HCT116 (cell line): ENCODE measurements at regions not wholly inside any gene's neighbourhood (a gene's known extent, or its start where the extent isn't known, plus 50 kb on each side); places are given as distances from the start of the nearest gene placed in this dataset.

Experiments
- ATAC-seq: fragments of 200-7000 bp; cut with Tn5 transposase; 2 replicates; pipeline ENCODE4 v1.9.1; 2020; ENCODE audit warnings: mild to moderate bottlenecking, moderate library complexity
- BruUV-seq: library from RNA; stranded (reverse); fragments of 400-500 nt; replicated peaks from 2 replicates; lab custom pipeline; 2021; lab: Mats Ljungman, UMichigan
- CTCF ChIA-PET: fragments of 300-600 bp; sonication (Branson Sonifier 250); formaldehyde crosslinking; loops from one replicate; lab custom pipeline; 2021; ENCODE audit warnings: antibody characterized with exemption; lab: Charles Lee
- POLR2A ChIA-PET: fragments of 300-600, 350-600 bp; sonication (Branson Sonifier 250); formaldehyde crosslinking; loops from one replicate; lab custom pipeline; 2021; ENCODE audit warnings: antibody characterized with exemption; lab: Charles Lee
- RAD21 ChIA-PET, 2 experiments: fragments of 300-600 bp; sonication (Branson Sonifier 250); formaldehyde crosslinking; loops; one replicate each; lab custom pipeline; 2023; ENCODE audit warnings: low total read pairs in 2 of 2; ENCODE audit not compliant: uncharacterized antibody in 2 of 2, unreplicated experiment in 2 of 2, low non-redundant PET in 1 of 2; lab: Charles Lee
- DNase-seq: peaks from one replicate; pipeline ENCODE4 v3.0.0-alpha.2; 2010; ENCODE audit warnings: low read depth, low spot score
- H2AFZ ChIP-seq: fragments of 200-600 bp; shearing (Covaris generic), sonication (generic); 2 replicates; pipeline ENCODE4 v1.6.1; 2017; ENCODE audit warnings: low read depth, mixed run types, mixed read lengths, antibody characterized with exemption, low read length; ENCODE audit not compliant: poor library complexity, severe bottlenecking
- H3K27ac ChIP-seq: 2 replicates; pipeline ENCODE4 v1.5.1; 2012; ENCODE audit warnings: low read depth, low read length
- H3K27me3 ChIP-seq: fragments of 200-600 bp; sonication (generic); 2 replicates; pipeline ENCODE4 v1.6.1; 2016; ENCODE audit warnings: mixed run types, low read length, mixed read lengths; ENCODE audit not compliant: insufficient read depth
- H3K36me3 ChIP-seq, 2 experiments: fragments of 200-500 bp in 1 of 2; fragments of 200-600 bp in 1 of 2; sonication (Bioruptor generic) in 1 of 2; sonication (generic) in 1 of 2; 2 replicates each; pipeline versions ENCODE4 v1.5.1 to v1.6.1; 2014 to 2016; ENCODE audit warnings: low read length in 2 of 2, inconsistent platforms in 1 of 2, mixed read lengths in 1 of 2, mixed run types in 1 of 2; ENCODE audit not compliant: insufficient read depth in 2 of 2, control insufficient read depth in 1 of 2
- H3K4me1 ChIP-seq, 2 experiments: fragments of 200-600 bp in 1 of 2; sonication (generic) in 1 of 2; 2 replicates each; pipeline versions ENCODE4 v1.5.1 to v1.6.1; 2012 to 2017; ENCODE audit warnings: low read length in 2 of 2, inconsistent platforms in 1 of 2, mild to moderate bottlenecking in 1 of 2, mixed read lengths in 1 of 2, mixed run types in 1 of 2, moderate library complexity in 1 of 2; ENCODE audit not compliant: insufficient read depth in 2 of 2, control insufficient read depth in 1 of 2
- H3K4me2 ChIP-seq: fragments of 200-600 bp; sonication (generic); 2 replicates; pipeline ENCODE4 v1.6.1; 2017; ENCODE audit warnings: mixed run types, low read length, mixed read lengths
- H3K4me3 ChIP-seq, 2 experiments: fragments of 200-600 bp in 1 of 2; sonication (generic) in 1 of 2; replicated peaks in 1 of 2; 2 replicates each; pipeline ENCODE4 v1.5.1; 2011 to 2016; ENCODE audit warnings: low read length in 2 of 2, control low read depth in 1 of 2, low read depth in 1 of 2, mild to moderate bottlenecking in 1 of 2, mixed read lengths in 1 of 2, mixed run types in 1 of 2
- H3K79me2 ChIP-seq: fragments of 200-600 bp; sonication (generic); 2 replicates; pipeline ENCODE4 v1.6.1; 2017; ENCODE audit warnings: mild to moderate bottlenecking, mixed run types, low read length, moderate library complexity, mixed read lengths; ENCODE audit not compliant: insufficient read depth
- H3K9ac ChIP-seq: fragments of 200-600 bp; sonication (generic); 2 replicates; pipeline ENCODE4 v1.6.1; 2016; ENCODE audit warnings: low read length, mixed read lengths
- H3K9me2 ChIP-seq: fragments of 200-600 bp; sonication (generic), shearing (Covaris generic); 2 replicates; pipeline ENCODE4 v1.6.1; 2017; ENCODE audit warnings: mixed run types, mild to moderate bottlenecking, moderate library complexity; ENCODE audit not compliant: insufficient read depth
- H3K9me3 ChIP-seq, 2 experiments: fragments of 200-500 bp in 1 of 2; fragments of 200-600 bp in 1 of 2; sonication (Bioruptor generic) in 1 of 2; sonication (generic) in 1 of 2; 2 replicates each; pipeline ENCODE4 v1.6.1; 2014 to 2017; ENCODE audit warnings: low read length in 2 of 2, mixed read lengths in 2 of 2, inconsistent platforms in 1 of 2, low read depth in 1 of 2, mild to moderate bottlenecking in 1 of 2, mixed run types in 1 of 2, moderate library complexity in 1 of 2; ENCODE audit not compliant: control insufficient read depth in 1 of 2, insufficient read depth in 1 of 2
- H4K20me1 ChIP-seq: fragments of 200-600 bp; sonication (generic), shearing (Covaris generic); 2 replicates; pipeline ENCODE4 v1.6.1; 2017; ENCODE audit warnings: mixed run types, mild to moderate bottlenecking, moderate library complexity; ENCODE audit not compliant: insufficient read depth
- CBX3 ChIP-seq: IDR thresholded peaks from 2 replicates; pipeline ENCODE4 v1.6.1; 2012; ENCODE audit warnings: low read depth
- ELF1 ChIP-seq: IDR thresholded peaks from 2 replicates; pipeline ENCODE4 v1.6.1; 2012; ENCODE audit warnings: low read depth, borderline replicate concordance
- EZH2 ChIP-seq: fragments of 200-600 bp; sonication (generic); IDR thresholded peaks from 2 replicates; pipeline ENCODE4 v1.6.1; 2017; ENCODE audit warnings: antibody characterized with exemption, mixed run types
- JUND ChIP-seq: IDR thresholded peaks from 2 replicates; pipeline ENCODE4 v1.6.1; 2012
- SRF ChIP-seq: IDR thresholded peaks from 2 replicates; pipeline ENCODE4 v1.6.1; 2012; ENCODE audit warnings: low read depth
- YY1 ChIP-seq: IDR thresholded peaks from 2 replicates; pipeline ENCODE4 v1.6.1; 2011; ENCODE audit warnings: low read length, low read depth, moderate library complexity, mild to moderate bottlenecking; ENCODE audit not compliant: insufficient replicate concordance; ENCODE audit errors: extremely low read depth
- ZNF274 ChIP-seq: fragments of 200-500 bp; sonication (Bioruptor generic); IDR thresholded peaks from 2 replicates; pipeline ENCODE4 v1.6.1; 2014; ENCODE audit warnings: mild to moderate bottlenecking, low read depth, low read length, inconsistent platforms
- intact Hi-C: fragments of 100-400 bp; cut with micrococcal nuclease; formaldehyde crosslinking; loops from 2 replicates; pipeline ENCODE4 v1.10.0; 2022
- TF ChIP-seq, protein P1 (sequence below): IDR thresholded peaks from 2 replicates; pipeline ENCODE4 v1.6.1; 2011; ENCODE audit warnings: mild to moderate bottlenecking, low read length, moderate library complexity; ENCODE audit not compliant: insufficient replicate concordance; ENCODE audit errors: extremely low read depth
- TF ChIP-seq, protein P2 (sequence below): IDR thresholded peaks from 2 replicates; pipeline ENCODE4 v1.6.1; 2012
- TF ChIP-seq, protein P3 (sequence below): IDR thresholded peaks from 2 replicates; pipeline ENCODE4 v1.6.1; 2012; ENCODE audit warnings: low read depth

DNA sequence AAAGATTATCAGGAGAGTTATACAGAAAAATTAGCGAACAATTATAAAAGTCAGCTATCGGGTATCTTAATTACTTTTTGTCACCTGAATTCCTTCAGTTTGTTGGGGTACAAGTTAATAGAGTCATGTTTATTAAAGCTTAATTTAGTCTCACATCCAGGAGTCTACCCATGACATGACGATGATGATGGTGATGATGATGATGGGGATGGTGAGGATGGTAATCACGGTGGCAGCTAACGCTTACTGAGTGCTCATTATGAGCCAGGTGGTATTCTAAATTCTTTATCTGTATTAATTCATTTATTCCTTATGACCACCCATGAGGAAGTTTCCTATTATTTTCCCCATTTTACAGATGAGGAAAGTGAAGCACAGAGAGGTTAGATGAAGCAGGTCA lies 208.6 kb upstream of the KIF2A start:
- Histone ChIP-seq H3K27me3 (peaks cover 42% of the 10 kb centered on the region), H2AFZ (no peak overlapping the region), H3K4me2 (no peak overlapping the region), H3K4me1 (0 out of 4 replicates have a peak, but pooled peaks cover 0 to 4% of the 10 kb centered on the region in 2 experiments), H3K79me2 (no peaks in the 10 kb centered on the region), H3K4me3 (no peak overlapping the region), H4K20me1 (no peaks in the 10 kb centered on the region), H3K9me2 (no peaks in the 10 kb centered on the region), H3K9me3 (no peaks in the 10 kb centered on the region), H3K36me3 (no peaks in the 10 kb centered on the region), H3K27ac (no peak overlapping the region), H3K9ac (no peak overlapping the region)
- DNase-seq = no peak
- ATAC-seq = no peak
- RAD21 ChIA-PET = no interaction called here
- CTCF ChIA-PET = no interaction called here
- BruUV-seq = no TSS peak
- TF ChIP-seq, protein P1, sequence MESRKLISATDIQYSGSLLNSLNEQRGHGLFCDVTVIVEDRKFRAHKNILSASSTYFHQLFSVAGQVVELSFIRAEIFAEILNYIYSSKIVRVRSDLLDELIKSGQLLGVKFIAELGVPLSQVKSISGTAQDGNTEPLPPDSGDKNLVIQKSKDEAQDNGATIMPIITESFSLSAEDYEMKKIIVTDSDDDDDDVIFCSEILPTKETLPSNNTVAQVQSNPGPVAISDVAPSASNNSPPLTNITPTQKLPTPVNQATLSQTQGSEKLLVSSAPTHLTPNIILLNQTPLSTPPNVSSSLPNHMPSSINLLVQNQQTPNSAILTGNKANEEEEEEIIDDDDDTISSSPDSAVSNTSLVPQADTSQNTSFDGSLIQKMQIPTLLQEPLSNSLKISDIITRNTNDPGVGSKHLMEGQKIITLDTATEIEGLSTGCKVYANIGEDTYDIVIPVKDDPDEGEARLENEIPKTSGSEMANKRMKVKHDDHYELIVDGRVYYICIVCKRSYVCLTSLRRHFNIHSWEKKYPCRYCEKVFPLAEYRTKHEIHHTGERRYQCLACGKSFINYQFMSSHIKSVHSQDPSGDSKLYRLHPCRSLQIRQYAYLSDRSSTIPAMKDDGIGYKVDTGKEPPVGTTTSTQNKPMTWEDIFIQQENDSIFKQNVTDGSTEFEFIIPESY = no peak
- TF ChIP-seq EZH2 (no peak), ZNF274 (no peak), CBX3 (no peak), YY1 (no peak)
- POLR2A ChIA-PET = no interaction called here
- intact Hi-C loops = no loop called here

DNA sequence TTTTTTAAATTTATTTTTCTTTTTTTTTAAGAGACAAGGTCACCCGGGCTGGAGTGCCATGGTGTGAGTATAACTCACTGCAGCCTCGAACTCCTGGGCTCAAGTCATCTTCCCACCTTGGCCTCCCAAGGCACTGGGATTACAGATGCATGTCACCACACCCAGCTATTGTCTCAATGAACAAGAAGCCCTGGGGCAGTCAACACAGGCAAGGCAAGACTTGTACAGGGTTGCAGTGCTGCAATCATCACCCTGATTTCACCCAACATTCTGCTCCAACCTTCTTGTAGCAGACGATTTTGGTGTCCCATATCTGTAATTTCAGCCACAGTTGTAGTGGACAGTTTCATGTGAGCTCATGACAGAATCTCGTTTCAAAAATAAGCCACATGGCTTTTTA lies 205.8 kb upstream of the KIF2A start:
- intact Hi-C loops = no loop called here
- H3K27me3 ChIP-seq = peaks cover 28% of the 10 kb centered on the region
- ChIA-PET POLR2A (no interaction called here), CTCF (no interaction called here), RAD21 (no interaction called here)
- H3K4me2 ChIP-seq = no peak overlapping the region
- H2AFZ ChIP-seq = no peak overlapping the region
- no peak overlapping the region for H3K27ac ChIP-seq
- no TSS peak for BruUV-seq
- no peak overlapping the region for H3K9ac ChIP-seq
- no peaks in the 10 kb centered on the region for H3K79me2 ChIP-seq
- H3K9me2 ChIP-seq = no peaks in the 10 kb centered on the region
- no peaks in the 10 kb centered on the region for H4K20me1 ChIP-seq
- no peak overlapping the region for H3K4me3 ChIP-seq
- ATAC-seq (no peak), DNase-seq (no peak)
- H3K9me3 ChIP-seq = no peaks in the 10 kb centered on the region
- H3K4me1 ChIP-seq = no peaks in the 10 kb centered on the region
- no peaks in the 10 kb centered on the region for H3K36me3 ChIP-seq
- TF ChIP-seq ELF1 (no peak), YY1 (no peak), SRF (no peak), CBX3 (no peak), JUND (no peak)
- TF ChIP-seq, protein P2, sequence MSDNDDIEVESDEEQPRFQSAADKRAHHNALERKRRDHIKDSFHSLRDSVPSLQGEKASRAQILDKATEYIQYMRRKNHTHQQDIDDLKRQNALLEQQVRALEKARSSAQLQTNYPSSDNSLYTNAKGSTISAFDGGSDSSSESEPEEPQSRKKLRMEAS = no peak
- TF ChIP-seq, protein P1 = no peak
- TF ChIP-seq, protein P3, sequence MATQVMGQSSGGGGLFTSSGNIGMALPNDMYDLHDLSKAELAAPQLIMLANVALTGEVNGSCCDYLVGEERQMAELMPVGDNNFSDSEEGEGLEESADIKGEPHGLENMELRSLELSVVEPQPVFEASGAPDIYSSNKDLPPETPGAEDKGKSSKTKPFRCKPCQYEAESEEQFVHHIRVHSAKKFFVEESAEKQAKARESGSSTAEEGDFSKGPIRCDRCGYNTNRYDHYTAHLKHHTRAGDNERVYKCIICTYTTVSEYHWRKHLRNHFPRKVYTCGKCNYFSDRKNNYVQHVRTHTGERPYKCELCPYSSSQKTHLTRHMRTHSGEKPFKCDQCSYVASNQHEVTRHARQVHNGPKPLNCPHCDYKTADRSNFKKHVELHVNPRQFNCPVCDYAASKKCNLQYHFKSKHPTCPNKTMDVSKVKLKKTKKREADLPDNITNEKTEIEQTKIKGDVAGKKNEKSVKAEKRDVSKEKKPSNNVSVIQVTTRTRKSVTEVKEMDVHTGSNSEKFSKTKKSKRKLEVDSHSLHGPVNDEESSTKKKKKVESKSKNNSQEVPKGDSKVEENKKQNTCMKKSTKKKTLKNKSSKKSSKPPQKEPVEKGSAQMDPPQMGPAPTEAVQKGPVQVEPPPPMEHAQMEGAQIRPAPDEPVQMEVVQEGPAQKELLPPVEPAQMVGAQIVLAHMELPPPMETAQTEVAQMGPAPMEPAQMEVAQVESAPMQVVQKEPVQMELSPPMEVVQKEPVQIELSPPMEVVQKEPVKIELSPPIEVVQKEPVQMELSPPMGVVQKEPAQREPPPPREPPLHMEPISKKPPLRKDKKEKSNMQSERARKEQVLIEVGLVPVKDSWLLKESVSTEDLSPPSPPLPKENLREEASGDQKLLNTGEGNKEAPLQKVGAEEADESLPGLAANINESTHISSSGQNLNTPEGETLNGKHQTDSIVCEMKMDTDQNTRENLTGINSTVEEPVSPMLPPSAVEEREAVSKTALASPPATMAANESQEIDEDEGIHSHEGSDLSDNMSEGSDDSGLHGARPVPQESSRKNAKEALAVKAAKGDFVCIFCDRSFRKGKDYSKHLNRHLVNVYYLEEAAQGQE = no peak
